Naive thymus-derived CD4-positive, alpha-beta T cell (primary cell): ENCODE measurements at regions not wholly inside any gene's neighbourhood (a gene's known extent, or its start where the extent isn't known, plus 50 kb on each side); places are given as distances from the start of the nearest gene placed in this dataset.

Source experiments
- ATAC-seq: fragments of 150-1000 bp; cut with Tn5 transposase; 2 replicates; pipeline ENCODE4 v1.10.0; 2021; ENCODE audit warnings: mild to moderate bottlenecking, moderate library complexity
- CTCF ChIA-PET: fragments of 350-600 bp; sonication (Branson Sonifier 250); formaldehyde crosslinking; loops from one replicate; lab custom pipeline; 2021; ENCODE audit warnings: antibody characterized with exemption; lab: Charles Lee
- POLR2A ChIA-PET: fragments of 350-600 bp; sonication (Branson Sonifier 250); formaldehyde crosslinking; loops from one replicate; lab custom pipeline; 2021; ENCODE audit warnings: antibody characterized with exemption, inconsistent platforms; lab: Charles Lee
- DNase-seq, 9 donors: peaks; one replicate each; pipeline versions ENCODE4 v3.0.0 to v3.0.0-alpha.2; 2020 to 2022; ENCODE audit warnings: mixed read lengths in 1 of 9
- H3K27ac ChIP-seq: one replicate; pipeline ENCODE4 v1.7.0; 2013; ENCODE audit warnings: mild to moderate bottlenecking, low read depth, low read length, moderate library complexity
- H3K27me3 ChIP-seq, 2 donors: one replicate each; pipeline ENCODE4 v1.7.0; 2013; ENCODE audit warnings: low read length in 2 of 2, mild to moderate bottlenecking in 2 of 2, moderate library complexity in 2 of 2; ENCODE audit not compliant: control insufficient read depth in 2 of 2, insufficient read depth in 2 of 2
- H3K36me3 ChIP-seq, 3 experiments: 1 replicate in 2 of 3; 2 replicates in 1 of 3; pipeline ENCODE4 v1.7.0; 2013; ENCODE audit warnings: low read length in 3 of 3, mild to moderate bottlenecking in 3 of 3, moderate library complexity in 1 of 3; ENCODE audit not compliant: insufficient read depth in 3 of 3, control insufficient read depth in 2 of 3
- H3K4me1 ChIP-seq, 2 donors: one replicate each; pipeline ENCODE4 v1.7.0; 2013; ENCODE audit warnings: low read length in 2 of 2, mild to moderate bottlenecking in 2 of 2, moderate library complexity in 1 of 2; ENCODE audit not compliant: control insufficient read depth in 2 of 2, insufficient read depth in 2 of 2
- H3K4me3 ChIP-seq: 2 replicates; pipeline ENCODE4 v1.7.0; 2013; ENCODE audit warnings: mild to moderate bottlenecking, low read length
- H3K9me3 ChIP-seq, 3 experiments: 1 replicate in 2 of 3; 2 replicates in 1 of 3; pipeline ENCODE4 v1.7.0; 2013; ENCODE audit warnings: low read length in 3 of 3; ENCODE audit not compliant: control insufficient read depth in 2 of 3
- H3K27ac Mint-ChIP-seq, 9 donors: one replicate each; pipeline ENCODE4 v1.8.0; 2020 to 2022; ENCODE audit warnings: mixed read lengths in 9 of 9, mild to moderate bottlenecking in 8 of 9, moderate library complexity in 5 of 9, inconsistent platforms in 2 of 9
- H3K27me3 Mint-ChIP-seq, 5 donors: one replicate each; pipeline ENCODE4 v1.8.0; 2021 to 2022; ENCODE audit warnings: mixed read lengths in 5 of 5, mild to moderate bottlenecking in 1 of 5
- H3K36me3 Mint-ChIP-seq, 5 donors: one replicate each; pipeline ENCODE4 v1.8.0; 2020 to 2022; ENCODE audit warnings: mixed read lengths in 5 of 5, mild to moderate bottlenecking in 3 of 5, inconsistent platforms in 1 of 5
- H3K4me1 Mint-ChIP-seq, 7 donors: one replicate each; pipeline ENCODE4 v1.8.0; 2020 to 2022; ENCODE audit warnings: mixed read lengths in 7 of 7, mild to moderate bottlenecking in 3 of 7, inconsistent platforms in 1 of 7
- H3K4me3 Mint-ChIP-seq, 10 donors: one replicate each; pipeline ENCODE4 v1.8.0; 2020 to 2022; ENCODE audit warnings: mild to moderate bottlenecking in 10 of 10, mixed read lengths in 10 of 10, moderate library complexity in 6 of 10, inconsistent platforms in 2 of 10
- H3K9me3 Mint-ChIP-seq, 11 donors: one replicate each; pipeline ENCODE4 v1.8.0; 2020 to 2022; ENCODE audit warnings: mixed read lengths in 11 of 11, mild to moderate bottlenecking in 4 of 11, inconsistent platforms in 1 of 11, moderate library complexity in 1 of 11
- intact Hi-C, 2 donors: fragments of 100-400 bp; cut with micrococcal nuclease; formaldehyde crosslinking; loops; one replicate each; pipeline ENCODE4 v1.15.1; 2023

DNA sequence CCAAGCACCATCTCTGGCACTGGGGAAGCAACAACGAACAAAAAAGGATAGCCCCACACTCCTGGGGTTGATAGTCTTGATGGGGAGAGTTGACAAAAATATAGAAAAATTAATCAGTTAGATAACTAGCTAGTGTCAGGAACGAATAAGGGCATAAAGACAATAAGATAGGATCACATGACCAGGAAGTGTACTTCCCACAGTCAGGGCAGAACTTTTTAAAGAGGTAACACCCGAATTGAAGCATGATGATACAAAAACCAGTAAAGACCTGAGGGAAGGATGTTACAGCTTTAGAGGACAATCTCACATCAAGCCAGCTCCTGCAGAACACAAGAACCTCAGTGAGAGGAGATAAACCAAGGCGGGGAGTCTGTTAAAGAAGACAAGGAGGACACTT is 295.4 kb upstream of the CRIM1 start:
- H3K36me3 Mint-ChIP-seq: no peaks in the 10 kb centered on the region
- peaks cover 3 to 17% (median 6%) of the 10 kb centered on the region in 7 donors for H3K4me1 Mint-ChIP-seq
- no peak overlapping the region for H3K27ac Mint-ChIP-seq
- no peak overlapping the region for H3K4me3 Mint-ChIP-seq
- H3K27ac ChIP-seq: no peak overlapping the region
- no peak overlapping the region for H3K4me3 ChIP-seq
- H3K36me3 ChIP-seq: no peaks in the 10 kb centered on the region
- no peaks in the 10 kb centered on the region for H3K9me3 ChIP-seq
- DNase-seq (no peak), ATAC-seq (no peak)
- H3K9me3 Mint-ChIP-seq: peaks cover 0 to 11% (median 3%) of the 10 kb centered on the region in 11 donors
- ChIA-PET CTCF (no interaction called here), POLR2A (no interaction called here)
- no peaks in the 10 kb centered on the region for H3K27me3 ChIP-seq
- intact Hi-C loops: no loop called here
- H3K4me1 ChIP-seq: no peaks in the 10 kb centered on the region
- peaks cover 19 to 37% (median 31%) of the 10 kb centered on the region in 5 donors for H3K27me3 Mint-ChIP-seq

DNA sequence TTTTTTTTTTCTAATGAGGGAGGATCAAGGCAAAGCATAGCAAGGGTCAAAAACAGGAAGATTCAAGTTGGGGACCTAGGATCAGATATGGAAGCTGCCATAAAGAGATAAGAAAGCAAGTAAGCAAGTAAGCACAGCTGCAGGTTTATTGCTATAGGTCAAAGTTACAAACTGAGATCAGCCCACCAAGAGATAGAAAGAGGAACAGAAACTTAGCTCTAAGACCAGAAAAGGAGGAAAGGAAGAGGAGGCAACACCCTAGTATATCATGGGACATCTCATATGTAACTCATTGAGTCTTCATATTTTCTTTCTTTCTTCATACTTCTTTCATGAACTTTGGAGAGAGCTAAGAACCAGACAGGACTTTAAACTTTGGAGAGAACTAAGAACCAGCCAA is 295.9 kb upstream of the CRIM1 start:
- Mint-ChIP-seq H3K9me3 (peaks cover 0 to 8% (median 2%) of the 10 kb centered on the region in 11 donors), H3K36me3 (no peaks in the 10 kb centered on the region), H3K4me3 (no peak overlapping the region), H3K27me3 (peaks cover 19 to 37% (median 31%) of the 10 kb centered on the region in 5 donors), H3K27ac (no peak overlapping the region), H3K4me1 (peaks cover 3 to 17% (median 6%) of the 10 kb centered on the region in 7 donors)
- DNase-seq: no peak
- CTCF ChIA-PET: interaction anchor here (0.6 kb wide), 1 partner anchor 597 kb away, joined by 4 read pairs; no protein-coding TSS in a partner anchor
- intact Hi-C loops: no loop called here
- Histone ChIP-seq H3K27me3 (no peaks in the 10 kb centered on the region), H3K4me3 (no peak overlapping the region), H3K4me1 (no peaks in the 10 kb centered on the region), H3K36me3 (no peaks in the 10 kb centered on the region), H3K9me3 (no peaks in the 10 kb centered on the region), H3K27ac (no peak overlapping the region)
- ATAC-seq: no peak
- POLR2A ChIA-PET: no interaction called here

DNA sequence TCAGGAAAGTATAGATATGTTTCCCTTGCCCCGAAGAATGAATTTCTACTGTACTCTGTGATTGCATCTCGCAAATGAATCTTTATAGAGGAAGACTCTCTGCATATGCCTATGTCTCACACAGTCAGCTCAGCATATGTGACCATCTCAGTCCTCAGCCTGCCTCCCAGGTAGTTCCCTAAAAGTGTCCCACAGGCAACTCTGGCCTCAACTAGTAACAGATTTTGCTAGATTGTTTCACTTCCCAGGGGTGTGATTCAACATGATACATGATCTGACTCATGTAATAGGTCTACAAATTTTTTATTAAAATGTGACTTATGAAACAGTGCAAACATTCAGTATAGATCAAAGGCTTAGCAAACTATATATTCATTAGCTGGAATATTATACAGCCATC is 296.6 kb upstream of the CRIM1 start:
- no peak overlapping the region for H3K4me3 Mint-ChIP-seq
- ChIA-PET POLR2A (no interaction called here), CTCF (interaction anchor here (0.6 kb wide), 1 partner anchor 598 kb away, joined by 4 read pairs; no protein-coding TSS in a partner anchor)
- no peaks in the 10 kb centered on the region for H3K9me3 ChIP-seq
- ATAC-seq: no peak
- intact Hi-C loops: no loop called here
- no peak for DNase-seq
- H3K27ac Mint-ChIP-seq: no peak overlapping the region
- H3K4me1 ChIP-seq: no peaks in the 10 kb centered on the region
- no peaks in the 10 kb centered on the region for H3K27me3 ChIP-seq
- peaks cover 0 to 8% (median 2%) of the 10 kb centered on the region in 11 donors for H3K9me3 Mint-ChIP-seq
- H3K27ac ChIP-seq: no peak overlapping the region
- H3K36me3 ChIP-seq: no peaks in the 10 kb centered on the region
- no peaks in the 10 kb centered on the region for H3K36me3 Mint-ChIP-seq
- H3K27me3 Mint-ChIP-seq: peaks cover 19 to 37% (median 31%) of the 10 kb centered on the region in 5 donors
- H3K4me3 ChIP-seq: no peak overlapping the region
- H3K4me1 Mint-ChIP-seq: peaks cover 3 to 17% (median 6%) of the 10 kb centered on the region in 7 donors

DNA sequence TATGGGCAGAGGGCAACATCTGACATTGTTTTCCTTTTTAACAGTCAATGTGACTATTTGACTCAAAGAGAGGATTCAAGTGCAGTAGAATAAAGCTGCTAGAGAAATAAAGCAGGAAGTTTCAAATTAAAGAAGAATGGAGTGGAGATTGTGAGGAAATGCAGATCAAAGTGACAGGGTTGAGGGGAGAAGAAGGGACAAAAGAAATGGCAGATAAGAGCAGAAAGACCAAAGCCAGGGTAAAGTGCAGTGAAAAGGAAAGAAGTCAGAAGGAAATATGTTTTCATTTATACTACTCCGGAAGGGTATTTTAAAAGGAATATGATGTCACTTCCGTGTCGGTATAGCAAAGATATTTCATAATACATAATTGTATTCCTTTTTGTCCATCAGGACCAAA is 297.5 kb upstream of the CRIM1 start:
- no peak overlapping the region for H3K4me3 ChIP-seq
- Mint-ChIP-seq H3K4me1 (peaks cover 3 to 17% (median 6%) of the 10 kb centered on the region in 7 donors), H3K36me3 (no peaks in the 10 kb centered on the region), H3K27ac (peak overlapping the region in 4 of 9 donors; percentile 2 to 65 (median 13)), H3K9me3 (peaks cover 0 to 4% (median 0%) of the 10 kb centered on the region in 11 donors), H3K27me3 (peaks cover 21 to 40% (median 27%) of the 10 kb centered on the region in 5 donors), H3K4me3 (peak overlapping the region in 4 of 10 donors; percentile 11 to 65 (median 47))
- POLR2A ChIA-PET: no interaction called here
- H3K27ac ChIP-seq: no peak overlapping the region
- DNase-seq: peak in 1 of 9 donors; percentile 0
- intact Hi-C loops: no loop called here
- ATAC-seq: no peak
- CTCF ChIA-PET: no interaction called here
- no peaks in the 10 kb centered on the region for H3K36me3 ChIP-seq
- H3K27me3 ChIP-seq: no peaks in the 10 kb centered on the region
- no peaks in the 10 kb centered on the region for H3K4me1 ChIP-seq
- no peaks in the 10 kb centered on the region for H3K9me3 ChIP-seq

DNA sequence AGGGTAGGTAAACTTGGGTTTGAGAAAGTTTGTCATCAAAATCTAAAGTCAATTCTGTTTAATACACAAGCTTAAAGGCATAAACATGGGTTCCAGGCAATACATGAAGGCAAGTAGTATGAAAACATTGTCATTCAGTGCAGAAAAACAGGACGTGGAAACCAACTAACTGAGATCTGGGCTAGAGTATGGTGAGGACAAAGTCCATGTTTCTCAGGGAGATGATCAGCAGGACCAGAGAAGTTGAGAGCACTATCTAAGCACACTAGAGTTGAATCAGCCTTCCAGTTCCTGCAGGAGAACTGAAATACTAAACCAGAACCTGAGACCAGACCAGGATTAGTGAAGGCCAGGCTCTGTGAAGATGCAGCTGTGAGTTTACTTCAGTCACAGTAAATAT is 302.8 kb upstream of the CRIM1 start:
- Mint-ChIP-seq H3K4me1 (peaks cover 0 to 6% (median 1%) of the 10 kb centered on the region in 7 donors), H3K27ac (no peak overlapping the region), H3K4me3 (no peak overlapping the region), H3K9me3 (peaks cover 0 to 15% (median 6%) of the 10 kb centered on the region in 11 donors), H3K27me3 (peaks cover 0 to 10% (median 7%) of the 10 kb centered on the region in 5 donors), H3K36me3 (no peaks in the 10 kb centered on the region)
- Histone ChIP-seq H3K36me3 (no peaks in the 10 kb centered on the region), H3K4me3 (no peak overlapping the region), H3K9me3 (no peaks in the 10 kb centered on the region), H3K4me1 (no peaks in the 10 kb centered on the region), H3K27me3 (no peaks in the 10 kb centered on the region), H3K27ac (no peak overlapping the region)
- intact Hi-C loops: no loop called here
- ChIA-PET CTCF (no interaction called here), POLR2A (no interaction called here)
- DNase-seq (no peak), ATAC-seq (no peak)

DNA sequence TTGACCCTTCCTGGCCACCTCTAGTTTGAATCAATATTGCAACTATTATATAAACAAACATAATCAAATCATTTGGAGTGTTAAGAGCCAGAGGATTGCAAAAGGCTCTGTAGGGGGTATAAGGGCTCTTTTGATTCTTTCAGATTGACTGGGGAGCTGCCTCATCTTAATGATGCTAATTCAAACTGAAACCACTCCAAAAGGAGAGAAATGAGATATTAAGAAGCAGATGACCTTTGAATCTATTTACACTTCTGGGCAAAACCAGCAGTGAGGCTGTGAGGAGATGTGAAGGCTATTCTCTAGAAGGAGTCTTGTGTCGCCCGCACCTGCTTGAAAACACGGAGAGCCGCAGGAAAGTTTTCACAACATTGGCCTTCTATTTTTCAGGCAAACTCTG is 311.2 kb upstream of the CRIM1 start:
- no peaks in the 10 kb centered on the region for H3K4me1 ChIP-seq
- H3K27ac ChIP-seq: no peak overlapping the region
- H3K27me3 ChIP-seq: no peaks in the 10 kb centered on the region
- Mint-ChIP-seq H3K27me3 (peaks cover 5 to 17% (median 8%) of the 10 kb centered on the region in 5 donors), H3K9me3 (peaks cover 0 to 8% (median 4%) of the 10 kb centered on the region in 11 donors), H3K4me3 (no peak overlapping the region), H3K36me3 (no peaks in the 10 kb centered on the region), H3K4me1 (peaks cover 0 to 2% (median 0%) of the 10 kb centered on the region in 7 donors), H3K27ac (no peak overlapping the region)
- POLR2A ChIA-PET: no interaction called here
- H3K9me3 ChIP-seq: no peaks in the 10 kb centered on the region
- ATAC-seq (no peak), DNase-seq (no peak)
- intact Hi-C loops: no loop called here
- CTCF ChIA-PET: no interaction called here
- H3K4me3 ChIP-seq: no peak overlapping the region
- no peaks in the 10 kb centered on the region for H3K36me3 ChIP-seq

DNA sequence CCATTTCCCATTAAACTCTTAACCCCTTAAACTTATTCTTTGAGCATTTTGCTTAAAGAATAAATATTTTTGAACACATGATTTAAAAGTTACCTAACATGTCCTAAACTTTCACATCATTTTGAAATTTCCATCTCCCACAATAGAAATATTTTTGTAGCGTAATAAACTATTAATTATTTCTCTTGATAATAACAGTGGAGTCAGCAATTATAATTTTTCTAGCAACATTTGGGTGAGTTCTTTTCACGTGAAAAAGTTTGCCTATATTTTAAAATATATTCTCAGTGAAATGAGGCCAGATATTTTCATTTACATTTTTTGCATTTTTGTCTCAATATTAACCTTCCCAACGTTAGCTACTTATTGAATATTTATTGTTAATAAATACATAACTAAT is 320.4 kb upstream of the CRIM1 start:
- H3K4me1 Mint-ChIP-seq: no peaks in the 10 kb centered on the region
- peaks cover 0 to 14% (median 4%) of the 10 kb centered on the region in 11 donors for H3K9me3 Mint-ChIP-seq
- no peaks in the 10 kb centered on the region for H3K27me3 ChIP-seq
- H3K27ac ChIP-seq: no peak overlapping the region
- intact Hi-C loops: no loop called here
- H3K4me3 Mint-ChIP-seq: no peak overlapping the region
- H3K27me3 Mint-ChIP-seq: peaks cover 3 to 9% (median 5%) of the 10 kb centered on the region in 5 donors
- no peaks in the 10 kb centered on the region for H3K9me3 ChIP-seq
- H3K36me3 ChIP-seq: no peaks in the 10 kb centered on the region
- DNase-seq (no peak), ATAC-seq (no peak)
- POLR2A ChIA-PET: no interaction called here
- no peaks in the 10 kb centered on the region for H3K36me3 Mint-ChIP-seq
- no peak overlapping the region for H3K27ac Mint-ChIP-seq
- H3K4me1 ChIP-seq: no peaks in the 10 kb centered on the region
- H3K4me3 ChIP-seq: no peak overlapping the region
- CTCF ChIA-PET: no interaction called here
